ENCODE measurements at regions not wholly inside any gene's neighbourhood (a gene's known extent, or its start where the extent isn't known, plus 50 kb on each side); places are given as distances from the start of the nearest gene placed in this dataset.

DNA sequence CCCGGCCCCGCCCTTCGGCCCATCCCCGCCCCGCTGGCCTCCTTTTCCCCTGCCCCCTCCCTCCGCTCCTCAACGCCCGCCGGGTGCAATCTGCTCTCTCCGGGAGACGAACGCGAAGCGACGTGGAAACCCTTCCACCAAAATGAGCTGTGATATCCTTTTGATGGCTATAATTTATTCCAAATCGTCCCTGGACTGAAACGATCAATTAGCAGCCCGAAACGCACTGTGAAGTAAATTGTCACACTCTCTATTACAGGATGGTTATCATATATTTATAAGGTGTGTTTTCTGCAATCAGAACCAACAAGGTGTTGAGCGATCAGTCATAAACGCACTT is 134.6 kb upstream of the BARHL2 start:
- no peak overlapping the region for H3K4ac ChIP-seq (replicated peaks; ENCODE audit: insufficient read length, low read depth, low read length)
- ChIA-PET POLR2A (ENCODE audit: partially characterized antibody) (interaction anchor here (1.0 to 1.9 kb wide), 2 partner anchors 10 to 170 kb away, joined by 3 to 8 read pairs; partner anchors contain the start of gene ZNF644), CTCF (ENCODE audit: partially characterized antibody) (interaction anchor here (0.7 to 11.2 kb wide), 19 partner anchors 14 to 394 kb away, joined by 3 to 139 read pairs (median 4); no protein-coding TSS in a partner anchor)
- H3K9me3 ChIP-seq (ENCODE audit: insufficient read depth in 2 of 2, low read depth in 1 of 2, low read length in 1 of 2) = no peaks in the 10 kb centered on the region
- H2AK5ac ChIP-seq (ENCODE audit: low read depth, low read length) = no peak overlapping the region
- H3K9ac ChIP-seq (replicated peaks in 1 of 4; ENCODE audit: extremely low read depth in 1 of 4, low read depth in 3 of 4, low read length in 3 of 4) = no peak overlapping the region
- peaks cover 17 to 33% (median 23%) of the 10 kb centered on the region in 4 experiments for H3K27me3 ChIP-seq (replicated peaks in 1 of 4; ENCODE audit: control insufficient read depth in 3 of 4, extremely low read depth in 1 of 4, insufficient read depth in 3 of 4, low read length in 3 of 4)
- H3K56ac ChIP-seq (replicated peaks; ENCODE audit: insufficient read length, low read depth, low read length) = no peak overlapping the region
- H3K4me1 ChIP-seq (replicated peaks in 1 of 4; ENCODE audit: control insufficient read depth in 3 of 4, insufficient read depth in 4 of 4, low read length in 3 of 4) = peaks cover 0 to 5% (median 2%) of the 10 kb centered on the region in 4 experiments; a peak in 3 of 7 replicates
- FAIRE-seq (no peak), DNase-seq (ENCODE audit: low read depth in 1 of 2, low spot score in 2 of 2) (no peak)
- peaks cover 0 to 5% of the 10 kb centered on the region in 2 experiments for H4K20me1 ChIP-seq (replicated peaks in 1 of 2; ENCODE audit: control insufficient read depth in 1 of 2, insufficient read depth in 2 of 2, low read length in 2 of 2)
- no peak overlapping the region for H3K27ac ChIP-seq (ENCODE audit: low read depth, low read length)
- no peak overlapping the region for H2BK20ac ChIP-seq (ENCODE audit: low read length)
- H3K23ac ChIP-seq (ENCODE audit: insufficient read length) = no peak overlapping the region
- WGBS, 2 experiments (ENCODE audit: extremely low coverage in 1 of 2, insufficient coverage in 1 of 2, insufficient read length in 1 of 2, insufficient replicate concordance in 2 of 2, low coverage in 1 of 2, low lambda C conversion rate in 2 of 2, missing lambda C conversion rate in 1 of 2) = 4% methylated on average over 16 of the region's 21 CpGs; no CpG with 5 or more reads in 1 of the 2 experiments
- H4K91ac ChIP-seq (replicated peaks; ENCODE audit: insufficient read length, low read length) = no peak overlapping the region
- no peak overlapping the region for H2BK15ac ChIP-seq (ENCODE audit: low read length)
- H2AFZ ChIP-seq (ENCODE audit: low read length) = peak overlapping the region; percentile 6; the same call in 1 of the 2 replicates
- no peak for TF ChIP-seq RXRA (IDR thresholded peaks at IDR 0.05; ENCODE audit: insufficient read depth, low read depth, low read length)
- TF ChIP-seq TBP (IDR thresholded peaks at IDR 0.05; ENCODE audit: low read depth, low read length) = no peak
- TF ChIP-seq MAX (IDR thresholded peaks at IDR 0.05) = no peak
- TF ChIP-seq POLR2AphosphoS5 (IDR thresholded peaks at IDR 0.05; ENCODE audit: low read depth, low read length) = no peak
- TF ChIP-seq YY1 (IDR thresholded peaks at IDR 0.05; ENCODE audit: low read depth, low read length) = no peak
- TF ChIP-seq PHF8 (conservative IDR thresholded peaks at IDR 0.05; ENCODE audit: low read depth, low read length) = no peak
- peak; percentile 15 for TF ChIP-seq ASH2L (IDR thresholded peaks at IDR 0.05; ENCODE audit: low read length)
- peak overlapping the region; percentile 30 to 74 (median 50) for H3K4me3 ChIP-seq (ENCODE audit: extremely low read depth in 1 of 4, insufficient read depth in 2 of 4, low read depth in 3 of 4, low read length in 4 of 4)
- H4K5ac ChIP-seq (ENCODE audit: insufficient read length, low read depth, low read length) = no peak overlapping the region
- no peaks in the 10 kb centered on the region for H3K79me2 ChIP-seq (ENCODE audit: control insufficient read depth in 1 of 2, insufficient read depth in 2 of 2, low read length in 2 of 2)
- H2BK5ac ChIP-seq (ENCODE audit: low read depth, low read length) = no peak overlapping the region
- H3K36me3 ChIP-seq (ENCODE audit: control insufficient read depth in 2 of 4, insufficient read depth in 4 of 4, low read length in 3 of 4) = no peaks in the 10 kb centered on the region
- H3K14ac ChIP-seq (ENCODE audit: insufficient read length) = no peak overlapping the region
- no peak overlapping the region for H2BK12ac ChIP-seq (ENCODE audit: low read depth, low read length)
- H4K8ac ChIP-seq (ENCODE audit: extremely low read depth, insufficient read depth, low read length) = no peak overlapping the region
- H3K23me2 ChIP-seq (ENCODE audit: low read depth, low read length) = peaks cover 11% of the 10 kb centered on the region
- H2BK120ac ChIP-seq (replicated peaks; ENCODE audit: low read depth, low read length) = no peak overlapping the region
- H3K4me2 ChIP-seq (ENCODE audit: insufficient read depth in 1 of 2, low read depth in 2 of 2, low read length in 2 of 2) = peak overlapping the region; percentile 76 to 98
- H3K18ac ChIP-seq (ENCODE audit: extremely low read depth, low read length) = no peak overlapping the region
- no peaks in the 10 kb centered on the region for H3K79me1 ChIP-seq (ENCODE audit: low read depth, low read length)

Measured in H1 (cell line).